Skeletal muscle tissue (tissue), 3 donors: ENCODE measurements at regions not wholly inside any gene's neighbourhood (a gene's known extent, or its start where the extent isn't known, plus 50 kb on each side); places are given as distances from the start of the nearest gene placed in this dataset.

Experiments
- H3K27ac ChIP-seq: one replicate; pipeline ENCODE4 v1.7.0; 2013; ENCODE audit warnings: mild to moderate bottlenecking, low read depth, low read length, inconsistent platforms
- H3K27me3 ChIP-seq, 3 donors: one replicate each; pipeline ENCODE4 v1.7.0; 2013; ENCODE audit warnings: low read length in 3 of 3; ENCODE audit not compliant: control insufficient read depth in 3 of 3, insufficient read depth in 3 of 3
- H3K36me3 ChIP-seq, 3 donors: one replicate each; pipeline ENCODE4 v1.7.0; 2013; ENCODE audit warnings: low read length in 3 of 3; ENCODE audit not compliant: control insufficient read depth in 3 of 3, insufficient read depth in 3 of 3
- H3K4me1 ChIP-seq, 3 donors: one replicate each; pipeline ENCODE4 v1.7.0; 2013; ENCODE audit warnings: low read length in 3 of 3, mild to moderate bottlenecking in 3 of 3; ENCODE audit not compliant: control insufficient read depth in 3 of 3, insufficient read depth in 3 of 3
- H3K4me3 ChIP-seq, 3 donors: one replicate each; pipeline ENCODE4 v1.7.0; 2013; ENCODE audit warnings: low read length in 3 of 3
- H3K9ac ChIP-seq, 3 donors: one replicate each; pipeline ENCODE4 v1.7.0; 2013; ENCODE audit warnings: low read length in 3 of 3, mild to moderate bottlenecking in 3 of 3, moderate library complexity in 2 of 3, low read depth in 1 of 3
- H3K9me3 ChIP-seq, 3 donors: one replicate each; pipeline ENCODE4 v1.7.0; 2013; ENCODE audit warnings: low read length in 3 of 3; ENCODE audit not compliant: control insufficient read depth in 3 of 3
- donor health status: Osteomylitis.

- Histone ChIP-seq H3K36me3 (no peaks in the 10 kb centered on the region), H3K4me3 (no peak overlapping the region), H3K27ac (no peak overlapping the region), H3K9ac (no peak overlapping the region), H3K9me3 (no peaks in the 10 kb centered on the region), H3K4me1 (no peaks in the 10 kb centered on the region), H3K27me3 (peaks cover 0 to 4% (median 0%) of the 10 kb centered on the region in 3 donors)
These were observed 203.4 kb upstream of the ZNF507 start for GRCh38 chr19:32141840-32142511.

DNA sequence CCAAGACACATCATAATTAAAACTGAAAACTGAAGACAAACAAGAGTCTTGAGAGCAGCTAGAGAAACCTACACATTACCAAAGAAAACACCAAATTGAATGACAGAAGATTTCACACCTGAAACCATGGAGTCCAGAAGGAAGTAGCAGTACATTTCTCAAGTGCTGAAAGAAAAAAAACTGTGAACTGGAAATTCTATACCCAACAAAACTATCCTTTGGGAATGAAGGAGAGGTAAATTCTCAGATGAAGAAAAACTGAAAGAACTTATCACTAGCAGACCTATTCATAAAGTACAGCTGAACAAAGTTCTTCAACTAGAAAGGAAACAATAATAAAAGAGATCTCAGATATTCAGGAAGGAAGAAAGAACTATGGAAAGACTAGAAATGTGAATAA, 198.7 kb upstream of the ZNF507 start:
- no peaks in the 10 kb centered on the region for H3K36me3 ChIP-seq
- no peaks in the 10 kb centered on the region for H3K27me3 ChIP-seq
- no peak overlapping the region for H3K4me3 ChIP-seq
- H3K4me1 ChIP-seq, result no peaks in the 10 kb centered on the region
- no peaks in the 10 kb centered on the region for H3K9me3 ChIP-seq
- no peak overlapping the region for H3K27ac ChIP-seq
- no peak overlapping the region for H3K9ac ChIP-seq

- Histone ChIP-seq H3K9me3 (no peaks in the 10 kb centered on the region), H3K9ac (no peak overlapping the region), H3K4me3 (no peak overlapping the region), H3K4me1 (no peaks in the 10 kb centered on the region), H3K27ac (no peak overlapping the region), H3K27me3 (no peaks in the 10 kb centered on the region), H3K36me3 (no peaks in the 10 kb centered on the region)
These were observed 194.8 kb upstream of the ZNF507 start for GRCh38 chr19:32150605-32151004.

GRCh38 chr19:32154418-32154817, 191.0 kb upstream of the ZNF507 start:
- Histone ChIP-seq H3K4me1 (no peaks in the 10 kb centered on the region), H3K4me3 (no peak overlapping the region), H3K9me3 (no peaks in the 10 kb centered on the region), H3K27me3 (no peaks in the 10 kb centered on the region), H3K9ac (no peak overlapping the region), H3K36me3 (no peaks in the 10 kb centered on the region), H3K27ac (no peak overlapping the region)

GRCh38 chr19:32164384-32164992, 180.9 kb upstream of the ZNF507 start:
- Histone ChIP-seq H3K27ac (no peak overlapping the region), H3K36me3 (no peaks in the 10 kb centered on the region), H3K4me1 (no peaks in the 10 kb centered on the region), H3K4me3 (no peak overlapping the region), H3K9me3 (no peaks in the 10 kb centered on the region), H3K27me3 (peaks cover 3 to 8% (median 4%) of the 10 kb centered on the region in 3 donors), H3K9ac (no peak overlapping the region)

GRCh38 chr19:32165141-32165540, 180.3 kb upstream of the ZNF507 start:
- Histone ChIP-seq H3K9ac (no peak overlapping the region), H3K4me3 (no peak overlapping the region), H3K4me1 (no peaks in the 10 kb centered on the region), H3K27ac (no peak overlapping the region), H3K9me3 (no peaks in the 10 kb centered on the region), H3K27me3 (peaks cover 3 to 8% (median 4%) of the 10 kb centered on the region in 3 donors), H3K36me3 (no peaks in the 10 kb centered on the region)

DNA sequence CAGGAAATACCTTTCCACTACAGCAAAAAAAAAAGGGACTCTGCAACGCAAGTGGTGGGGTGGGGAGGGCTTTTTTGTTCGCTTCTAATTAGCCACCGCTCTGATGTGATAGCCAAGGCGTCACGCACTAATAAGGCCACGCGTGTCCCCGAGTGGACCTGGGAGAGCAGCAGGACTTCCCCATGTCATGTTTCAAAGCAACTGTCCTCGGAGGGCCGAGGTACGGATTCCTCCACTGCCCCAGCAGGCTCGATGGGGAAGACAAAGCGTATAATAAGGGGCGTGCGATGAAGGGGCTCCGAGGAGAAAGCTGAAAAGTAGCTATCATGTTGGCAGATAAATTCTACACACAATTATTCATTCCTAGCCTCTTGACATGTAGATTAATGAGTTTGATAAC, 179.7 kb upstream of the ZNF507 start:
- H3K4me3 ChIP-seq, result no peak overlapping the region
- no peak overlapping the region for H3K9ac ChIP-seq
- no peaks in the 10 kb centered on the region for H3K4me1 ChIP-seq
- peaks cover 3 to 8% (median 4%) of the 10 kb centered on the region in 3 donors for H3K27me3 ChIP-seq
- no peak overlapping the region for H3K27ac ChIP-seq
- H3K9me3 ChIP-seq, result no peaks in the 10 kb centered on the region
- H3K36me3 ChIP-seq, result no peaks in the 10 kb centered on the region

DNA sequence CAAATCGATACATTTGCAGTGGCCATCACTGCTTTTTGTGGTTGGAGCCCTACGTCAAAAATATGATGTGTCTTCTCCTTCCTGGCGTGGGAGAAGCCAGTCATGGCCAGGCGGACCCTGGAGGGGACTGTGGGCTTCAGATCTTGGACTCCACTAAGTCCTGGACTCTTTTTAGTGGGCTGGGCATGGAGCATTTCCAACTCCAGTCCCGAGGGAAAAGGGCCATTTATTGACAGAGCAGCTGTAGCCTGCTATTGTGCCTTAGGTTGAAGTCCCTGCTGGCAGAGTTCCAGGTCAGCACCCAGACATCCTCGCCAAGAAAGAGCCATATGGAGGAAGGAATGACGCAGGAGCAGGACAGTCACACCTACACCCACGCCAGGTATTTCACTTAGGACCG, 179.2 kb upstream of the ZNF507 start:
- no peak overlapping the region for H3K4me3 ChIP-seq
- no peak overlapping the region for H3K9ac ChIP-seq
- no peak overlapping the region for H3K27ac ChIP-seq
- no peaks in the 10 kb centered on the region for H3K9me3 ChIP-seq
- H3K36me3 ChIP-seq, result no peaks in the 10 kb centered on the region
- no peaks in the 10 kb centered on the region for H3K4me1 ChIP-seq
- H3K27me3 ChIP-seq, result peaks cover 3 to 8% (median 4%) of the 10 kb centered on the region in 3 donors

GRCh38 chr19:32168111-32168510, 177.3 kb upstream of the ZNF507 start:
- H3K36me3 ChIP-seq, result no peaks in the 10 kb centered on the region
- peaks cover 3 to 10% (median 4%) of the 10 kb centered on the region in 3 donors for H3K27me3 ChIP-seq
- no peak overlapping the region for H3K9ac ChIP-seq
- no peak overlapping the region for H3K4me3 ChIP-seq
- H3K9me3 ChIP-seq, result no peaks in the 10 kb centered on the region
- no peaks in the 10 kb centered on the region for H3K4me1 ChIP-seq
- no peak overlapping the region for H3K27ac ChIP-seq

- no peak overlapping the region for H3K9ac ChIP-seq
- H3K4me3 ChIP-seq, result no peak overlapping the region
- no peaks in the 10 kb centered on the region for H3K9me3 ChIP-seq
- H3K36me3 ChIP-seq, result no peaks in the 10 kb centered on the region
- H3K27ac ChIP-seq, result no peak overlapping the region
- H3K4me1 ChIP-seq, result no peaks in the 10 kb centered on the region
- H3K27me3 ChIP-seq, result peaks cover 3 to 10% (median 4%) of the 10 kb centered on the region in 3 donors
These were observed 176.8 kb upstream of the ZNF507 start for GRCh38 chr19:32168606-32169005.
